PC-9 (cell line): ENCODE measurements at regions not wholly inside any gene's neighbourhood (a gene's known extent, or its start where the extent isn't known, plus 50 kb on each side); places are given as distances from the start of the nearest gene placed in this dataset.

Source experiments
- CTCF ChIP-seq: fragments of 200-600 bp; sonication (generic); conservative IDR thresholded peaks from 2 replicates; pipeline ENCODE4 v1.6.1; 2017; ENCODE audit warnings: mixed run types, antibody characterized with exemption, mild to moderate bottlenecking, moderate library complexity
- EZH2 ChIP-seq: fragments of 200-600 bp; sonication (generic); IDR thresholded peaks from 2 replicates; pipeline ENCODE4 v1.8.0; 2017; ENCODE audit warnings: antibody characterized with exemption, low read depth

DNA sequence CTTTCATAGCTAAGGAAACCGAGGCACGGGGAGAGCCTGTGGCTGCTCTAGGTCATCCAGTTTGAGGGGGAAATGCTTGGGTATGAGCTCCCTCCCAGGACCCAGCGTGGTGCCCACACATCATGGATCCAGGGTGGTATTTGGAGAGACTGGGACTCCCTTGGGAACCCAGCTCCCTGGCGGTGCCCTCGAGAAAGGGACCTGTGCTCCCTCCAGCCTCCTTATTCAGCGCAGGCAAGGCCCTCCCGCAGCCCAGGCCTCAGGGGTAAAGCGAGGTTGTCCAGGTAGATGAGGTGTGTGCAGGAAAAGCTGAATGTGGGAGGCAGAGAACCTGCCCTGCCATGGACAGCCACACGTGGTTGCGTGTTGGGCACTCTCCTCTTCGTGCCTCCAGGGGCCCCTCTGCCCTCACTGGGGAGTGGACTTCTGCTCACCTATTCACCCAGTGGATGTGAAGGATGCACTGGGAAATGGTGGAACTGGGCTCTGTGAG lies 53.8 kb upstream of the GPR78 start:
- TF ChIP-seq CTCF = no peak
- no peak for TF ChIP-seq EZH2
